Glutamatergic neuron (in vitro differentiated cells): ENCODE measurements at regions not wholly inside any gene's neighbourhood (a gene's known extent, or its start where the extent isn't known, plus 50 kb on each side); places are given as distances from the start of the nearest gene placed in this dataset.

ENCODE experiments used
- DNase-seq: peaks from one replicate; pipeline ENCODE4 v3.0.0; 2022
- H3K27ac Mint-ChIP-seq: one replicate; pipeline ENCODE4 v1.8.0; 2020; ENCODE audit warnings: mild to moderate bottlenecking, mixed read lengths, inconsistent platforms; ENCODE audit not compliant: unreplicated experiment
- H3K27me3 Mint-ChIP-seq: one replicate; pipeline ENCODE4 v1.8.0; 2020; ENCODE audit warnings: mild to moderate bottlenecking, moderate library complexity, mixed read lengths, inconsistent platforms; ENCODE audit not compliant: unreplicated experiment
- H3K36me3 Mint-ChIP-seq: one replicate; pipeline ENCODE4 v1.8.0; 2020; ENCODE audit warnings: mild to moderate bottlenecking, mixed read lengths, inconsistent platforms; ENCODE audit not compliant: unreplicated experiment
- H3K4me1 Mint-ChIP-seq: one replicate; pipeline ENCODE4 v1.8.0; 2020; ENCODE audit warnings: mild to moderate bottlenecking, low read depth, mixed read lengths, inconsistent platforms; ENCODE audit not compliant: unreplicated experiment
- H3K4me3 Mint-ChIP-seq: one replicate; pipeline ENCODE4 v1.8.0; 2020; ENCODE audit warnings: mild to moderate bottlenecking, mixed read lengths, inconsistent platforms; ENCODE audit not compliant: unreplicated experiment
- H3K9me3 Mint-ChIP-seq: one replicate; pipeline ENCODE4 v1.8.0; 2020; ENCODE audit warnings: mild to moderate bottlenecking, moderate library complexity, mixed read lengths, inconsistent platforms; ENCODE audit not compliant: unreplicated experiment
- TF ChIP-seq, protein P1 (sequence below): fragments of 200-600 bp; sonication (generic); IDR thresholded peaks from one replicate; pipeline ENCODE4 v1.5.0; 2021; ENCODE audit not compliant: partially characterized antibody, unreplicated experiment

DNA sequence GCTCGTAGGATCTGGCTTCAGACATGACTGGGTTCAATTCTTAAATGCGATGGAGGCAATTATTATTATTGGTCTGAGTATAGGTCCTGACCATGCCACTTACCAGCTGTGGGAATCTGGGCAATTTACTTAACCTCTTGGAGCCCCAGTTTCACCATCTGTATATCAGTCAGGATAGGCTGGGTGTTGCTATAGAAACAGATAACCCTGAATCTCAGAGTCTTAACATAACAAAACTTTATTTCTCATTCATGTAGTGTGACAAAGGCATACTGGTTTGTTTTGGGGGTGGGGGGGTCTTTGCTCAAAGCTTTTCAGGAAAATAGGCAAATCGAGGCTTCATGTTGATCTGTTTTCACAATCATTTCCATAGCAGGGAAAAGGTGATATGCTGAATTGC is 199.6 kb upstream of the SRRM4 start:
- DNase-seq = no peak
- Mint-ChIP-seq H3K36me3 (peaks cover 5% of the 10 kb centered on the region), H3K27me3 (peaks cover 2% of the 10 kb centered on the region), H3K9me3 (peaks cover 2% of the 10 kb centered on the region), H3K27ac (no peak overlapping the region), H3K4me3 (no peak overlapping the region), H3K4me1 (peaks cover 10% of the 10 kb centered on the region)
- TF ChIP-seq, protein P1, sequence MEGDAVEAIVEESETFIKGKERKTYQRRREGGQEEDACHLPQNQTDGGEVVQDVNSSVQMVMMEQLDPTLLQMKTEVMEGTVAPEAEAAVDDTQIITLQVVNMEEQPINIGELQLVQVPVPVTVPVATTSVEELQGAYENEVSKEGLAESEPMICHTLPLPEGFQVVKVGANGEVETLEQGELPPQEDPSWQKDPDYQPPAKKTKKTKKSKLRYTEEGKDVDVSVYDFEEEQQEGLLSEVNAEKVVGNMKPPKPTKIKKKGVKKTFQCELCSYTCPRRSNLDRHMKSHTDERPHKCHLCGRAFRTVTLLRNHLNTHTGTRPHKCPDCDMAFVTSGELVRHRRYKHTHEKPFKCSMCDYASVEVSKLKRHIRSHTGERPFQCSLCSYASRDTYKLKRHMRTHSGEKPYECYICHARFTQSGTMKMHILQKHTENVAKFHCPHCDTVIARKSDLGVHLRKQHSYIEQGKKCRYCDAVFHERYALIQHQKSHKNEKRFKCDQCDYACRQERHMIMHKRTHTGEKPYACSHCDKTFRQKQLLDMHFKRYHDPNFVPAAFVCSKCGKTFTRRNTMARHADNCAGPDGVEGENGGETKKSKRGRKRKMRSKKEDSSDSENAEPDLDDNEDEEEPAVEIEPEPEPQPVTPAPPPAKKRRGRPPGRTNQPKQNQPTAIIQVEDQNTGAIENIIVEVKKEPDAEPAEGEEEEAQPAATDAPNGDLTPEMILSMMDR = no peak

DNA sequence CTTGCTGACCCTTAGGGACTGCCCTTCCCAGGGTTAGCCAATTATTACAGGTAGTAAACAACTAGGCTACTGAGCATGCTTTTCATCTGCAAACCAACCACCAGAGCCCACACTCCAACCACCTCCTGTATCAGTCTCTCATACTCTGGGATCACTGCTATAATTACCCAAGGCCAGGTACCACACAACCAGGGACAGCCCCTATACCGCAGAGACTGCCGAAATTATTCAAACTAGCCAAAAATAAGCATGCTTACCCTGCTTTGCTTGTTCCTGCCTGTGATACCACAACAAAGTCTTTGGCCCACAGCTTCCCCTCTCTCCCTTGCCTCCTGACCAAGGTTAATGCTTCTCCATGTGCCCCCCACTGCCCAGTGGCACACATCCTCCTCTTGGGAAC is 197.6 kb upstream of the SRRM4 start:
- H3K27me3 Mint-ChIP-seq = peaks cover 4% of the 10 kb centered on the region

DNA sequence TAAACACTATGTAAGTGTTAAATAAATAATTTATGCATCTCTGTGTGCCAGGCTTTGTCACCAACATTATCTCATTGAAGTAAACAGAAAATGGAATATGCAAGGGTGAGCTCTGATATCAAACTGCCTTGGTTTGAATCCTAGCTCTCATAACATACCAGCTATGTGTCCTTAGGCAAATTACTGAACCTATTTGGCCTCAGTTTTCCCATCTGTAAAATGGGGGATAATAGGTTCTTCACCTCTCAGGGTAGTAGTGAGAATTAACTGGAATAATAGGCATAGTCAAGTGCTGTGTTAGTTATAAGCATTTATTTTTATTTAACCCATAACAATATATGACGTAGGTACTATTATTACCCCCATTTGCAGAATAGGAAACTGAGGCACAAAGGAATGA is 190.8 kb upstream of the SRRM4 start:
- H3K4me1 Mint-ChIP-seq = no peaks in the 10 kb centered on the region
- H3K4me3 Mint-ChIP-seq = no peak overlapping the region
- H3K9me3 Mint-ChIP-seq = no peaks in the 10 kb centered on the region
- peaks cover 2% of the 10 kb centered on the region for H3K27me3 Mint-ChIP-seq
- no peak for DNase-seq
- TF ChIP-seq, protein P1 = no peak
- H3K36me3 Mint-ChIP-seq = no peaks in the 10 kb centered on the region
- no peak overlapping the region for H3K27ac Mint-ChIP-seq

More for the DNA sequence above, 197.6 kb upstream of the SRRM4 start:
- DNase-seq = no peak
- Mint-ChIP-seq H3K9me3 (peaks cover 2% of the 10 kb centered on the region), H3K27ac (no peak overlapping the region), H3K4me3 (no peak overlapping the region), H3K4me1 (no peaks in the 10 kb centered on the region), H3K36me3 (peaks cover 5% of the 10 kb centered on the region)
- TF ChIP-seq, protein P1 = no peak

DNA sequence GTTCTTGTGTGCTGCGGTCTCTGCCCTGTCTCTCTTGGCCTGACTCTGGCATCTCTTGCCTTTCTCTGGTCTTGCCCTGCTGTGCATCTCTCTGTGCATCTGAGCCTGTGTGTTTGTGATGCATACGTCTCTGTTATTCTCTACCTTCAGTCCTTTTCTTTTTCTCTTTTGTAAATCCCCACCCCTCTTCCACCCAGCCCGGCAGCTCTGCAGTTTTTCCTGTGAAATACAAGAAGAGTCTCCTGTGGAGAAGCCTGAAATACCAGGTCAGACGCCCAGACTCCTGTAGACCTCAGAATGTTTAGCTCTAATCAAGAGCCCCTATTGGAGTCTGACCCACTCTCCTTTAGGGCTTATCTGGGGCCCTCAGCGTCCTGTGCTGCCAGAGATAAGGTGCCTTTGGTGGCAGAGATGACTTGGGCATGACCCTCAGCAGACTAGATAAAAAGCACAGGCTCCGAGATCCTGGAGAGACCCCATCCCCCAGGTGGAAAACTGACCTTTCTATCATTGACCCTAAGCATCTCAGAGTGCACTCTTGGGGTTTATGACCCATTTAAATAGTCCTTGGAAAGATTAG is 167.5 kb upstream of the SRRM4 start:
- H3K9me3 Mint-ChIP-seq = no peaks in the 10 kb centered on the region
- no peaks in the 10 kb centered on the region for H3K4me1 Mint-ChIP-seq
- no peaks in the 10 kb centered on the region for H3K36me3 Mint-ChIP-seq
- H3K27ac Mint-ChIP-seq = no peak overlapping the region
- TF ChIP-seq, protein P1 = no peak
- H3K27me3 Mint-ChIP-seq = no peaks in the 10 kb centered on the region
- no peak for DNase-seq
- no peak overlapping the region for H3K4me3 Mint-ChIP-seq

DNA sequence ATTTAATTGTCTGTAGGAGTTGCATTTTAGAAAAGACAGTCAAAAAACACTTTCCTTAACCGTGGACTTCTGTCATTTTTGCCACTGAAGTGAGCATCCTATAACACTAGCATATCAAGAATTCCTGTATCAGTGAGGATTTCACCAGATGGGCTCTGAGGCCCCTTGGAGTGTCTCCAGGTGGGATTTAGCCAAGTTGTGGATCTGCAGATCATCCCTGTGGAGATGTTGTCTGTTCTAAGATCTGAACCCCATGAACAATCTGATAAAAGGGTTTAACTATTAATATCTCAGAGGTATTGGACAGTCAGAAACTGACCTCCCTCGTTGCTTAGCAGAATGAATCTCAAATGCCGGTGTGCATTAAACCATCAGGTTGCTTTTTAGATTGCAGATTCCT is 165.0 kb upstream of the SRRM4 start:
- no peak overlapping the region for H3K4me3 Mint-ChIP-seq
- peaks cover 2% of the 10 kb centered on the region for H3K27me3 Mint-ChIP-seq
- no peak overlapping the region for H3K27ac Mint-ChIP-seq
- no peaks in the 10 kb centered on the region for H3K4me1 Mint-ChIP-seq
- DNase-seq = no peak
- TF ChIP-seq, protein P1 = no peak
- peaks cover 2% of the 10 kb centered on the region for H3K9me3 Mint-ChIP-seq
- H3K36me3 Mint-ChIP-seq = no peaks in the 10 kb centered on the region
